ENCODE measurements at regions not wholly inside any gene's neighbourhood (a gene's known extent, or its start where the extent isn't known, plus 50 kb on each side); places are given as distances from the start of the nearest gene placed in this dataset.

DNA sequence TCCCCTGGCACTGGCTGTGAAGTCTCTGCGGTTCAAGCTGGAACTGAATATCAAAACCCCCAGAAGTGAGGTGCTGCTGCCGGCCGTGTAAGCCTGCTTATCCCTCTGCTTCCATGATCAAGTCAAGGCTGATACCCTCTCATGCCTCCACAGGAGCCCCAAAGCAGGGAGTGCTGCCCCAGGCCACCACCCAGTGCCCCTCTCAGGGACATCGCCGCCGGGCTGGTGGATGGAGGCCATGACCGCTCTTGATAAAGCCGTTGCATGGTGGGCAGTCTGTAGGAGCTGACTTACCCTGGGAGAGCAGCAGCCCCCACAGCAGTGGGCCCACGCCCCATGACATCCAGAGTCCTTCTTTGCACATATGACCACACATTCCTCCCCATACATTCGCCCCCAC, 162.0 kb upstream of the CST7 start:
- DNase-seq, result no peak
- Mint-ChIP-seq H3K4me1 (peaks cover 19 to 24% of the 10 kb centered on the region in 2 donors), H3K9me3 (no peaks in the 10 kb centered on the region), H3K27ac (no peak overlapping the region), H3K4me3 (no peak overlapping the region), H3K27me3 (ENCODE audit: low read depth in 2 of 2) (no peaks in the 10 kb centered on the region), H3K36me3 (no peaks in the 10 kb centered on the region)
- Histone ChIP-seq H3K4me3 (ENCODE audit: low read length) (no peak overlapping the region), H3K36me3 (ENCODE audit: control insufficient read depth, insufficient read depth, low read length) (no peaks in the 10 kb centered on the region), H3K4me1 (ENCODE audit: control insufficient read depth, insufficient read depth, low read length) (peaks cover 5% of the 10 kb centered on the region), H3K27ac (ENCODE audit: low read length) (no peak overlapping the region), H3K9me3 (ENCODE audit: control insufficient read depth, insufficient read depth, low read length) (no peaks in the 10 kb centered on the region), H3K27me3 (ENCODE audit: control insufficient read depth, insufficient read depth, low read length) (no peaks in the 10 kb centered on the region)
- intact Hi-C loops (cut with micrococcal nuclease), result no loop called here
- WGBS (ENCODE audit: insufficient coverage), result 90% methylated on average over 10 of the region's 10 CpGs
- no peak for ATAC-seq
- TF ChIP-seq, protein P1, sequence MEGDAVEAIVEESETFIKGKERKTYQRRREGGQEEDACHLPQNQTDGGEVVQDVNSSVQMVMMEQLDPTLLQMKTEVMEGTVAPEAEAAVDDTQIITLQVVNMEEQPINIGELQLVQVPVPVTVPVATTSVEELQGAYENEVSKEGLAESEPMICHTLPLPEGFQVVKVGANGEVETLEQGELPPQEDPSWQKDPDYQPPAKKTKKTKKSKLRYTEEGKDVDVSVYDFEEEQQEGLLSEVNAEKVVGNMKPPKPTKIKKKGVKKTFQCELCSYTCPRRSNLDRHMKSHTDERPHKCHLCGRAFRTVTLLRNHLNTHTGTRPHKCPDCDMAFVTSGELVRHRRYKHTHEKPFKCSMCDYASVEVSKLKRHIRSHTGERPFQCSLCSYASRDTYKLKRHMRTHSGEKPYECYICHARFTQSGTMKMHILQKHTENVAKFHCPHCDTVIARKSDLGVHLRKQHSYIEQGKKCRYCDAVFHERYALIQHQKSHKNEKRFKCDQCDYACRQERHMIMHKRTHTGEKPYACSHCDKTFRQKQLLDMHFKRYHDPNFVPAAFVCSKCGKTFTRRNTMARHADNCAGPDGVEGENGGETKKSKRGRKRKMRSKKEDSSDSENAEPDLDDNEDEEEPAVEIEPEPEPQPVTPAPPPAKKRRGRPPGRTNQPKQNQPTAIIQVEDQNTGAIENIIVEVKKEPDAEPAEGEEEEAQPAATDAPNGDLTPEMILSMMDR (IDR thresholded peaks at IDR 0.05), result no peak

DNA sequence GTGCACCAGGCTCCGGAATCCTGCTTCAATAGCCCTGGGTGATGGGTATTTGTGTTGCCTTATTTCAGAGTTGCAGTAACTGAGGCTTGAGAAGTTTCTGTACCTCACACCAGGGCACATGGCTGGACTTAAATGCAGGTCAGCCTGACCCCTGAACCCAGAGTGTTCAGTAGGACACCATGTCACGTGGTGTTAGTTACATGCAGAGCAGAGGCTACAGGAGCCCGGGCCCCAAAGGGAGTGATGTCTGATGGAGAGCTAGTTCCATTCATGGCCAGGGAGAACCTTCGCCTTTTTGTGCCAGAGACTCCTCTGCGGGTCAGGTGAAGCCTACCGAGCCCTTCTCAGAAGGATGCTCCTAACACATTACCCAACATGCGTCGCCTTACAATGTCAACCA, 161.4 kb upstream of the CST7 start:
- 86% methylated on average over 7 of the region's 8 CpGs for WGBS (ENCODE audit: insufficient coverage)
- H3K4me1 Mint-ChIP-seq, result peaks cover 19 to 25% of the 10 kb centered on the region in 2 donors

DNA sequence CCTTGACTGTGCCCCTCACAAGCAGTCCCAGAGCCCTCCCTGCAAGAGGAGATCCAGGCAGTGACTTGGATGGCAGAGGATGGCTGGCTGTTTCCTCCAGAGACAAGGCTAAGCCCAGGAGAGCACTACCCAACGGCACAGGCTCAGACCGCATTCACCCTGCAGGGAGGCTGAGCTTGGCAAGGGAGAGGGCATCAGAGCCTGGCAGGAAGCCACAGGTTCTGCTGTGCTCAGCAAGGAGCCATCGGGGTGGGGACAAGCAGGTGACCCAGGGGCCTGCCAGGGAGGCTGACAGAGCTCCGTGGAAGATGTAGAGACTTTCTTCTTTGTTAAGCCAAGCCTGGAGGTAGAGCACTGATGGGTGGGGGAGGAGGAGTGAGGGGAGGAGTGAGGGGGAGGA, 159.2 kb upstream of the CST7 start:
- Mint-ChIP-seq H3K4me1 (peaks cover 10 to 16% of the 10 kb centered on the region in 2 donors), H3K27ac (no peak overlapping the region), H3K27me3 (ENCODE audit: low read depth in 2 of 2) (peaks cover 0 to 9% of the 10 kb centered on the region in 2 donors), H3K36me3 (no peaks in the 10 kb centered on the region), H3K4me3 (no peak overlapping the region), H3K9me3 (no peaks in the 10 kb centered on the region)
- TF ChIP-seq, protein P1 (IDR thresholded peaks at IDR 0.05), result no peak
- Histone ChIP-seq H3K4me3 (ENCODE audit: low read length) (no peak overlapping the region), H3K27me3 (ENCODE audit: control insufficient read depth, insufficient read depth, low read length) (no peaks in the 10 kb centered on the region), H3K9me3 (ENCODE audit: control insufficient read depth, insufficient read depth, low read length) (no peaks in the 10 kb centered on the region), H3K27ac (ENCODE audit: low read length) (no peak overlapping the region), H3K36me3 (ENCODE audit: control insufficient read depth, insufficient read depth, low read length) (no peaks in the 10 kb centered on the region), H3K4me1 (ENCODE audit: control insufficient read depth, insufficient read depth, low read length) (peaks cover 5% of the 10 kb centered on the region)
- ATAC-seq, result no peak
- intact Hi-C loops (cut with micrococcal nuclease), result no loop called here
- DNase-seq, result no peak
- WGBS (ENCODE audit: insufficient coverage), result 78% methylated on average over 4 of the region's 4 CpGs

More for the DNA sequence above, 161.4 kb upstream of the CST7 start:
- H3K36me3 Mint-ChIP-seq, result no peaks in the 10 kb centered on the region
- no peak overlapping the region for H3K27ac Mint-ChIP-seq
- peaks cover 0 to 2% of the 10 kb centered on the region in 2 donors for H3K27me3 Mint-ChIP-seq (ENCODE audit: low read depth in 2 of 2)
- no peaks in the 10 kb centered on the region for H3K9me3 Mint-ChIP-seq
- H3K4me3 Mint-ChIP-seq, result no peak overlapping the region
- intact Hi-C loops (cut with micrococcal nuclease), result no loop called here
- H3K27ac ChIP-seq (ENCODE audit: low read length), result no peak overlapping the region
- H3K4me1 ChIP-seq (ENCODE audit: control insufficient read depth, insufficient read depth, low read length), result peaks cover 5% of the 10 kb centered on the region
- H3K36me3 ChIP-seq (ENCODE audit: control insufficient read depth, insufficient read depth, low read length), result no peaks in the 10 kb centered on the region
- DNase-seq (no peak), ATAC-seq (no peak)
- no peaks in the 10 kb centered on the region for H3K9me3 ChIP-seq (ENCODE audit: control insufficient read depth, insufficient read depth, low read length)
- H3K4me3 ChIP-seq (ENCODE audit: low read length), result no peak overlapping the region
- TF ChIP-seq, protein P1 (IDR thresholded peaks at IDR 0.05), result no peak
- no peaks in the 10 kb centered on the region for H3K27me3 ChIP-seq (ENCODE audit: control insufficient read depth, insufficient read depth, low read length)

DNA sequence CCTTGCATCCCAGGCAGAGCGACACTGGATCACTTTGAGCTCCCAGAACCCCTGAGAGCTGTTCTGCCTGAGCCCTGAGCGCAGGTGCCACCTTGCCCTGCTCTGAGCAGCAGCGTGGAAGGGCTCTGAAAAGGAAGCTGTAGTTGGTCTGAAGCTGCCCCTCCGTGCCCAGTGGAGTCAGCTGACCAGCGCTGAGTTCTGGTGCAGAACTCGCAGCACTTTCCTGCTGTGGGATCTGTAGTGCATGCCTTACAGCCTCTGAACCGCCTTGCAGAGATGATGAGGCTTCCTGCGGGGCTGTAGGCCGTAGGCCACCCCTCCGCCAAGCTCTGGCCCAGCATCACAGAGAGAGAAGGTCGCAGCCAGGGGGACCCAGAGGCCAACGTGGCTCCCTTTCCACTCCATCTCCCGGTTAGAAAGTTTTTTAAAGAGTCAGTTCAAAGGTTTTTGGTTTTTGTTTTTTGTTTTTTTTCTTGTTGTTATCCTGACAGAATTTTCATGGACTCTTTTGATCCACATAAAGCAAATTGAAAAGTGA, 158.3 kb upstream of the CST7 start:
- Mint-ChIP-seq H3K27ac (no peak overlapping the region), H3K9me3 (no peaks in the 10 kb centered on the region), H3K27me3 (ENCODE audit: low read depth in 2 of 2) (peaks cover 0 to 10% of the 10 kb centered on the region in 2 donors), H3K4me1 (peaks cover under 1 to 9% of the 10 kb centered on the region in 2 donors), H3K4me3 (no peak overlapping the region), H3K36me3 (no peaks in the 10 kb centered on the region)
- H3K4me1 ChIP-seq (ENCODE audit: control insufficient read depth, insufficient read depth, low read length), result no peaks in the 10 kb centered on the region
- no peaks in the 10 kb centered on the region for H3K36me3 ChIP-seq (ENCODE audit: control insufficient read depth, insufficient read depth, low read length)
- no peaks in the 10 kb centered on the region for H3K27me3 ChIP-seq (ENCODE audit: control insufficient read depth, insufficient read depth, low read length)
- intact Hi-C loops (cut with micrococcal nuclease), result no loop called here
- H3K9me3 ChIP-seq (ENCODE audit: control insufficient read depth, insufficient read depth, low read length), result no peaks in the 10 kb centered on the region
- TF ChIP-seq, protein P1 (IDR thresholded peaks at IDR 0.05), result no peak
- H3K27ac ChIP-seq (ENCODE audit: low read length), result no peak overlapping the region
- no peak for DNase-seq
- ATAC-seq, result no peak
- H3K4me3 ChIP-seq (ENCODE audit: low read length), result no peak overlapping the region
- WGBS (ENCODE audit: insufficient coverage), result 86% methylated on average over 11 of the region's 13 CpGs
